ENCODE measurements at regions not wholly inside any gene's neighbourhood (a gene's known extent, or its start where the extent isn't known, plus 50 kb on each side); places are given as distances from the start of the nearest gene placed in this dataset.
A peak's percentile ranks its signal among the peaks of the same experiment; 100 is the strongest.

DNA sequence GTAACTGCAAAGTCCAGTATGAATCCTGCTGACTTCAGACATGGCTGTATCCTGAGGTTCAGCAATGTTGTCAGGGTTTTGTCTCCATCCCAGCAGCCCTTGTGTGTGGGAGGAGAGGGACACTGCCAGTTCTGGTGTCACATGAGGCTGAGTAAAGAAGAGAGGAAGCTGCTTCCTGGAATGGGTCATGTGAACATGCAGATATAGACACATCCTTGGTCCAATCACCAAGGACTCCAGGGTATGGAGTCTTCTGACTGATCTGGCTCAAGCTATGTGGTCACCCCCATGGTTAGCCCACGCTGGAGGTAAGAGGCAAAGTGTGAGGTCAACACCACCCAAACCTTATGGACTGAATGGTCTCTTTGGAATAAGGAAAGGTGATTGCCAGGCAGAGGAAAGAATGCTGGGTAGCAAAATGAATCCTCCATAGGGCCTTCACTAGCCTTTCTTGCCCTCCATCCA lies 134.4 kb upstream of the SLC1A4 start:
- no peak for DNase-seq (ENCODE audit: low read depth)

DNA sequence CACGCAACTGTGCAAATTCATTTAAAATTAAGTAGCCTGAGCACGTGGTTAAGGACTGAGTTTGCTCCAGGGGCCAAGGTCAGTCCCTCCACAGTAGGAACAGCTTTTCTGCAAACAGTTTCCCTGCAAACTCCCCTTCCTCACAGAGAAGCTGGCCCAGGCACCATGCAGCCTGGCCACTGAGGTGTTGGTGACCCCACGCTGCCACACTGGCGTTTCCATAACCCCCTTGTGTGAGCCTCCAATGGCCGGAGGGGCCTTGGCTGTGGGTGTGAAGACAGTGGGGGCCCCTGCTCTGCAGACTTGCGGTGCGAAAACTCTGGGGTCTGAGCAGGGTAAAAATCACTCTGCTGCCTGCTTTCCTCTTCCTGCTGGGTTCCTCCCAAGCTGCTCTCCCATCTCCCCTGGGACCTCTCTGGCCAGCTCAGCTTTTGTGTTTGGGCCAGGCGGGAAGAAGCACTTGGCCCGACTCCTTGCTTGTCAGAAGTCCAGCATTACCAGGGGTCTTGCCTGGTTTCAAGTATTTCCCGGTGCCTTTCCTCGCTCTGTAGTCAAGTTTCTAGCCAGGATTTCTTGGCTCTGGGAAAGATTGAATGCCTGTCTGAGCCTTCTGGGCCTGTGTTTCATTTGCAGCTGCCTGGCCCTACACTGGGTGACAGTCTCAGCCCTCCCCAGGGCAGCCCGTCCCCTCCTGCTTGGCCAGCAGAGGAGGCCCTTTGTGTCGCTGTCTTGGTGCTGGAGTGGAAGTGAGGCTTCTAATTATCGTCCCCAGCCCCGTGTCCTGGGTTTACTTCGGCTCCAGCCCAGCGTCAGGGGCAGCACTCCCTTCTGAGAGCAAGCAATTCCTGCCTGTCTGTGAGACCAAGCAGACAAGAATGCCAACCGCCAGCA lies 131.4 kb upstream of the SLC1A4 start:
- DNase-seq (ENCODE audit: low read depth) = peak; percentile 77

DNA sequence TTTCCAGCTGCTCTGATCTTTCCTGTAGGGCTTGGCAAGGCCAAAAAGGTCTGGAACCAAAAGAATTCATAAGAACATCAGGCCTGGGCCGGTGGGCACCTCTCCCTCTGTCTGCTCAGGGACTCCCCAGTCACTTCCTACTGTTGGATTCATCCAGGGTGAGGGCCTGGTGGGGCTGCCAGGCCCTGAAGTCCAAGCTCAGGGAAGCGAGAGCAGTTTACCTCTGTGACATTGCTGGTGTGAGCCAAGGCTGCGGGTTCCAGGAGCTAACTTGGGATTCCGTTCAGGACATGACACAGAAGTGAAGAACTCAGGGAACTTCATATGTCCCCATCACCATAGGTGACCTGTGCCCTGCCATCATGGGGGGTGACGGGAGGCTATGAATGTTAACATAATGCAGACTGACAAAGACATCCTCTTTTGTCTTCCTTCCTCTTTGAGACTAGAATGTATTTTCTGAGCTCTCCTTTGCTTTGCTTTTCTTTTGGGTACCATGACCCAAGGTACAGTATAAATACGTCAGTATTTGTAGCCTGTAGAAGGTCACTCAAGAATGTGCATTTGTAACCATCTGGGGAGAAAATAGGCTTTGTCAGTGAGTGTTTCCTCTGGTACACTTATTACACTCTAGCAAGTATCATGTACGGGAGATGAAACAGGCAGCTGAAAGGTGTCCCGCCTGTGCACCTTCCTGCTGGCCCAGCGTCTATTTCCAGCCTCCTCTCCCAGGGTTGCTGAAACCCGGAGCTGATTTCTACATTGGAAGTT lies 130.5 kb upstream of the SLC1A4 start:
- DNase-seq (ENCODE audit: low read depth) = no peak

DNA sequence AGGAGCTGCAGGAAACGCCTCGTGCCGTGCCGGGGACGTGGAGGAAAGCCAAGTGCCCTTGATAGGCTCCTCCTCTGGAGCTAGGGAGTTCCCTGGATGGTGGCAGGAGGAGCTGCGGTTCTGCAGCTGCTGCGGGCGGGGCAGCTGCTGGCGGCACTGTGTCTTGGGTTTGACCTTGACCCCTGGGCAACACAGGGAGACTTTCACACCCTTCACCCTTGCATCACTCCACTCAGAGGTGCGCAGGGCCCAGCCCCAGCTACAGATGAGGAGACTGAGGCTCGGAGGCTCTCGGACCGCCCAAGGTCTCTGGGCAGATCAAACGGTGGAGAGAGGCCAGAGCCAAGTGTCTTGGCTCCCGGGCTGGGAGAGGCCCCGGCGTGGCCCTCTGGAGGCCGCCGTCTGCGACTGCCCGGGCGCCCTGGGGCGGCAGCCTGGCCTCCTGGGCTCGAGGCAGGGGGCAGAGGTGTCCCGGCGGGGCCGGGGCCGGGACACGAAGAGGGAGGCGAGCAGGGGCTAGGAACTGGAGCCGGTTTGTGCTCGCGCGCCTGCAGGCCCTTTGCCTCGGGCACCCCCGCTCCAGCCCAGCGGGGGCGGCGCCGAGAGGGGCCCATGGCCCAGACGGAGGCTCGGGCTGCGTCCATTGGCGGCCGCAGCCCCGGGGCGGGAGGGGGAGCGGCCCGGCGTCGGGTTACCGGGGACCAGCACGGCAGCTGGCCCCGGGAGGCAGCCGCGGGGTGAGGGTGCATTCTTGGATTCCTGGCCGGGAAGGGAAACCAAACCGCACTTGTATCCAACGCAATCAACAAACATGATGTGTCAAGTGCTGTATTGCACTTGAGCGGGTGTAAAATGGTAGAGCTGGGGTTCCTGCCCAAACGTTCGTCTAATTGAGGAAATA lies 129.6 kb upstream of the SLC1A4 start:
- peak; percentile 94 for DNase-seq (ENCODE audit: low read depth)

DNA sequence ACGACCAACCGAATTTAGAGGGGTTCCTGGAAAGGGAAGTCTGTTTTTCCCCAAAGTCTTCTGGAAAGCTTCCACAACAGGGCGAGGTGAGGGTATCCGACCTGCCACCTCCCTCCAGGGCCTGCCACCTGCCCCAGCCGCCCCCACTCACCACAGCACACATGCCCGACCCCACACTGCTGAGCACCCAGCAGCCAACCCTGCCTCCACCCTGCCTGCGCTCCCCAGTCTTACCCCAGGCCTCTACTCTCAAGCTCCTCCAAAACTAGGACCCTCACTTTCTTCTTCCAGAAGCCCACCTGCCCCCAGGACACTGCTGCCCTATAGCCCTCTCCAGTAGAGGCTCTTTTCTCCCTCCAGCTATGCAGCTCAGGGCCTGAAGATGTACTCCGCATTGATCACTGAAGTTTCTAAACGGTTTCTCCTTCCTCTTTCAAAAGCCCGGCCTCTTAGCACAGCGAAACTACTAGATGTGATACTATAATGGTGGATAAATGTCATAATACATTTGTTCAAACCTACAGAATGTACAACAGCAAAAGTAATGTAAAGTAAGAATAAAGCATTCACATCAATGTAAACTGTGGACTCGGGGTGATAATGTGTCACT lies 128.8 kb upstream of the SLC1A4 start:
- no peak for DNase-seq (ENCODE audit: low read depth)

DNA sequence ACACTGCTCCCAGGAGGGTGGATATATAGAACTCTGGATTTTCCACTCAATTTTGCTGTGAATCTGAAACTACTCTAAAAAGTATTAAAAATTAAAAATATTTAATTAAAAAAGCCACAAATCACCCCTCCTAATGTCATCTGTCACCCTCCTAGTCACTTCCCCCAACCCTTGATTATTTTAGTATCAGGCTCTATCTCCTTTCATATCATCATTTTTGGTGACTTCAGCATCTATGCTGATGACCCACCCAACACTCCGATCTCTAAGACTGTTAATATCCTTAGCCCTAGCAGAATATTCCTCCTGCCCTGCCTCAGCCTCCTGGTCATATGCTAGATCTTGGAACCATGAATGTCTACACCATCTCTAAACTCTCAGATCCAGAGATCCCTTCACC lies 128.3 kb upstream of the SLC1A4 start:
- no peak for DNase-seq (ENCODE audit: low read depth)

DNA sequence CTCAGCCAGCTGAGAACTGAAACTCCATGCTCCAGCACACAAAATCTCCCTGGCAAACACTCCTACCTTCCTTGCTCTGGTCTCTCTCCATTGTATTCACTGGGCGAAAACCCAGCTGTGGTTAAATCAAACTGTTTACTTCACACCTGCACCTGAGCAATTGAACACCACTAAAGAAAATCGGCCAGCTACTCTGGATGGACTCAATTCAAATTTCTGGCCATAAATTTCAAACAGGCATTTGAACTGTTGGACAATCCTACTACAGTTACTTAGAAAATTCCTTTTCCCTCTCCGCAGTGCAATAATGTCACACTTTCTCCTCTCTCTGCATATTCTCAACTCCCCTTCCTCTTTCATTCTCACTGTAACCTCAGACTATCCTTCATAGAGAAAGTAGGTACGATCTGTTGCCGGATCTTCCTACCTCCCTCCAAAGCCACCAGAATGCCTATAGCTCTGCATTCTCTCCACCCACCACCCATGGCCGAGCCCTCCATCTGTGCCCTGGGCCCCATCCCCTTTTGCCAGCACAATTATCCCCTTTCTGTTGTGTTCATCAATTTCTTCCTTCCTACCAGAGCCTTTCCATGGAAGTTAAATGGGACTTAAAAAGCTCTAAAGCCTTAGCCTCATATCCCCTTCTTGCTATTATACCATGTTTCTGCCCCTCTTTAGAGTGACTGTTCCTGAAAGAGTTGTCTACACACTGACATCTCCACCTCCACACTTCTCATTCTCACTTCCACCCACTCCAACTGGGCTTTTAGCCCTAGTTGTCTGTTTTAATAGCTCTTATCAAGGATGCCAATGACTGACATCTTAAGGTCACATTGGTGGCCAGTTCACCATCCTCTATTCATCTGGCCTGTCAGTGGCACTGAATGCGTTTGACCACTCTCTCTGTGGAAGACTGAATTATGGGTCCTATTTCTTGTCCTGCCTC lies 127.5 kb upstream of the SLC1A4 start:
- no peak for DNase-seq (ENCODE audit: low read depth)

DNA sequence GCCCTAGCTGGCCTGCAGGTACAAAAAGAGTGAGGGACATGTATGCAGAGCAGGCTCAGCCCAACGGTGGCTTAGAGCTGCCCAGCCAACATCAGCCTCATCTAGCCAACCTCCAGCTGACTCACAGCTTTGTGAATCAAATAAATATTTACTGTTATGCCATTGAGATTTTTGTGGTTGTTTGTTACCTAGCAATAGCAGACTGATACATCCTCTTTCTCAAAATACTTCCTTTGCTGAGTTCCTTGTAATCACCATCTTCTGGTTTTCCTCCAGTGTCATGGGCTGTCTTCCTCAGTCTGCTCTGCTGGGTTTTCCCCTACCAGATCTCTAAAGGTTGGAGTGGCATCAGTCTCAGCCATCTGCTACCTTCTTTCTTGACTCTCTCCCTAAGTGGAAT lies 126.6 kb upstream of the SLC1A4 start:
- DNase-seq (ENCODE audit: low read depth) = no peak

DNA sequence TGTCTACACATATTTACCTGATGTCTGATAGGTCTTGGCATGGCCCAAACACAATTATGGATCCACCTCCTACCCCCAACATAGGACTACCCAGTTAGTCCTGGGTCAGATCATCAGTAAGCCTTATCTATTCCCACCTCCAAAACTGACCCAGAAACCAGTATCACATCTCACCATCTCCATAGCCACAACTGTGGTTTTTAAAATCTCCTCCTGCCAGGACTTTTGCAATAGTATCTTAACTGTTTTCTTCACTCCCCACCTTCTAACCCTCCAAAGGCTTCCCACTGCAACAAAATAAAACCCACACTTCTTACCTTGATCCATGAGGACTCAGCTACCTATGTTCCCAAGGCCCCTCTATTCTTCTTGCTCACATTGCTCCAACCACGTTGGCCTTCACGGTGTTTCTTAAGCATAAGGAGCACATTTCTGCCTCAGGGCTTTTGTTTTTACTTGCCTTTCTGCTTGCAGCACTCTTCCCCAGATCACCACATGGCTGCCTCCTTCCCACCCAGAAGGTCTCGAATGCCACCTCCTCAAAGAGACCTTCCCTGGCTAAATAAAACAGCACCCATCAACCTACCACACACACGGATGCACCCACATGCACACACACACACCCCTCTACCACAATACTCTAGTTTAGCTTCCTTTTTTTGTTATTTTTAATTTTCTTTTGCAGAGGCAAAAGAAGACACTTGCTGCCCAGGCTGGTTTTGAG lies 125.9 kb upstream of the SLC1A4 start:
- no peak for DNase-seq (ENCODE audit: low read depth)

DNA sequence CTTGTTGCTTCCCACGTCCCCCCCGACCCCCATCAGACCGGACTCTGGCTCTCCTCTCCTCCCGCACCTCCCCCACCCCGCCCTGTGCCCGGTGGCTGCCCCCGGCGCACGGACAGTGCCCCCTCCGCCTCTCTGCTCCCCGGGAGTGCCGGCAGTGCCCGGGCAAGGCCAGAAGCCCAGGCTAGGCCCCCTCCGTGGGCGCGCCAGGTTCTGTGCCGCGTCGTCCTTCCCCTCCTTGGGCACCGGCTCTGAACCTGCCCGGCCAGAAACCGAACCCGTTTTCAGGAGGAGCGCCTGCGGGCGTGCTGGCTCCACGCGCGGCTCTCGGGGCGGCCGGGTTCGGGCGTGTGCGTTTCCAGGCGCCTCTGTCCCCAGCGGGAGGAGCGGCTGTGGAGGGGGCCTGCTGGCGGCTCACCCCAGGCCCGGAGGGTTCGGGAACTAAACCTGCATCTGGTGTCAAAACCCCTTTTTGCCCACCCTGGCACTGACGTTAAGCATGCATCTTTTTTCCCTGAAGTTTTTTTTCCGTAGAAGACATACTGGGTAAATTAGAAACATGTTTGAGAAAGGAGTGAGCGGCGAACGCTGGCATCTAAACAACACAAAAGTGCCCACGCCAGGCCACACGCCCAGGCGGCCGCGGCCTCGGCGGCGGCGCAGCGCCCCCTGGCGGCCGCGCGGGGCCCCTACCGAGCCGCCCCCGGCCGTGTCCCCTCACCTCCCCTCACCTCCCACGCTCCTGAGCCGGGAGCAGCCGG lies 123.9 kb upstream of the SLC1A4 start:
- DNase-seq (ENCODE audit: low read depth) = no peak

DNA sequence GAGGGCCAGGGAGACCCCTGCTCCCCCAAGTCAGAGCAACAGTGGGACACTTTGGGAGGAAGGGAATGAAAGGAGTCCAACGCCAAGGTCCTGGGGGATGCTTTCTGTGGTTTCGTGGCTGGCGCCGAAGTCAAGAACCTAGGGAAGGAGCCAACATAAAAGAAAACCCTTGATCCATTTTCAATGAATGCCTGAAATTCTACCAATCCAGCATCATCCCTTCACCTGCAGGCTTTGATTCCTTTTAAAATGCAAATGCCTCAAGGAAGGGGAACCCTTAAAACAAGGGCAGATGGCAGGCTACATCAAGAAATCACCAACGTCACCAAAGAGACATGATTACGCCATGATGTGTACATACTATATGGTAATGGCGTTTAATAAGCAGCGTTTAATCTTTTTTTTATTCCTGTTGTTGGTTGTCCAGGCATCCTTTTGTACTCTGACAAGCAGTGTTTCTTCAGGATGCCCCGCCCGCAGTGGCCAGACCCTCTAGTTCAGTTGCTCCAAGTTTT lies 123.3 kb upstream of the SLC1A4 start:
- DNase-seq (ENCODE audit: low read depth) = no peak

DNA sequence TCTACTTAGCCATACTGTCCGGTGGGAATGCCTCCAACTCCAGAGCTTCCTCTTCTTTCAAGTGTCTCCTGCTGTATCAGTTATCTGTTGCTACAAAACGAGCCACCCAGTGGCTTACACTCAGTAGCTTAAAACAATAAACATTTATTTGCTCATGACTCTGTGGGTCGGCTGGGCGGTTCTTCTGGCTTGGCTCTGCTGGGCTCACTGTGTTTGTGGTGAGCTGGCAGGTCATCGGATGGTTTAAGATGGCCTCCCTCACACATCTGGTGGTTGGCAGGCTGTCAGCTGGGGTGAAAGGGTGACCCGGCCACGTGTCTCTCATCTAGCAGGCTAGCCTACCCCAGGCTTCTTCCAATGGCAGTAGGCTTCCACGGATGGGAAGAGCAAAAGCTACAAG lies 122.4 kb upstream of the SLC1A4 start:
- DNase-seq (ENCODE audit: low read depth) = peak; percentile 93

DNA sequence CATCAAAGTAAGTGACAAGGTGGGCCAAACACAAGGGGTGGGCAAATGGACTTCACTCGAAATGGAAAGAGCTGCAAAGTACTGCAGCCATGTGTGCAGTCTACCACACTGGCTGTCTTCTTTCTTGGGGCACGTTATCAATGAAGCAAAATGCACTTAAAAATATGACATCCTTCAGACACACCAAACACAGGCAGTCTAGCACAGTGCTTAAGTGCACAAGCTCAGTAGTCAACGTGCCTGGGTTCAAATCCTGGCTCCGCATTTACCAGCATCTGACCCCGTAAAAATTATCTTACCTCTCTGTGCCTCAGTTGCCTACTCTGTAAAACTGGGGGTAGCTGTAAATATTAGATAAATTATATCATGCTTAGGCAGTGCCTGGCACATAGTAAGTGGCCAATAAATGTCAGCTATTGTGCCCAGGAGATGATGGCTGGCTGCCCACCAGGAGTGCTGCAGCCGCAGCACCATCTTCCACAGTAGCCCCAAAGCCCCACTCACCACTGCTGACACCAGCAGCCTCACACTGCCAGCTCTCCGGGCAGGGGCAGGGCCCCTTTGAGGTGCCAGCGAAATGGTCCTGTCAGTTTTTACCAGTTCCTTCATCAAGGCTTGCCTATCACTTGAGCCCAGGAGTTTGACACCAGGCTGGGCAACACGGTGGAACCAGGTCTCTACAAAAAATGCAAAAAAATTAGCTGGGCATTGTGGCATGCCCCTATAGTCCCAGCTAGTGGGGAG lies 121.8 kb upstream of the SLC1A4 start:
- DNase-seq (ENCODE audit: low read depth) = no peak

DNA sequence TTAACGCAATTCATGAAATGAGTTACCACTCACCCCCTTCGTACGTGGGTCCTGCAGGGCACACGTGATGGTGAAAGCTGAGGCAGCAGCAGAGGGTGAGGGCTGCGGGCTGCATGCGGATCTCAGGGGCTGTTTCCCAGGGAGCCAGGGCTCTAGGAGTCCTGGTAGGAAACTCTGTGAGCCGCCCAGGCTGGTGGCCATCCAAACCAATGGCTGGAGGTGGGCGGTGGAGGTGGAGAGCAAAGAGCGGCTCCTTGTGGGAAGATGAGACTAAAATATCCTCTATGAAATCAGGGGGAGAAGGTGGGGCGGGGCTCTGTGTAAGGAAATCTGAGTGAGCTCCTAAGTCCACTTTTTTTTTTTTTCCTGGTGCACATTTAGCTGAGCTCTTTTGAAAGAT lies 120.1 kb upstream of the SLC1A4 start:
- no peak for DNase-seq (ENCODE audit: low read depth)

DNA sequence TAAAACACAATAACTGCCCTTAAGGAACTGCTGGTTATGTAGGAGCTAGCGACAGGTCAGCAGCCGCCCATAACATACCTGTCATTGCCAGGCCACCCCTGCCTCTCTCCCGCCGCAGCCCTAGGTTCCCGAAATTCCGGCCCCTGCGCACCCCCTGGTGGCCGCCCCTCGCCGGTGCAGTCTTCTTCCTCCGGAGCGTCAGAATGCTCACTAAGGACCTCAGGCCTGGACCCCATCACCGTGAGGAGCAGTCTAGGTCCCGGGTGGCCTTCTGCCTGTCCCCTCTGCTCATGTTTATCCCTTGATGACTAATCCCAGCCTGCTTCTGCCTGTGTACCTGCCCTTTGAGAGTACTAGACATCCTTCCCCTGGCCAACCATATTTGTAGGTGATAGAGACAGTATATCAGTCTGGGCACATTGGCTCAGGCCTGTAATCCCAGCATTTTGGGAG lies 115.7 kb upstream of the SLC1A4 start:
- DNase-seq (ENCODE audit: low read depth) = no peak

DNA sequence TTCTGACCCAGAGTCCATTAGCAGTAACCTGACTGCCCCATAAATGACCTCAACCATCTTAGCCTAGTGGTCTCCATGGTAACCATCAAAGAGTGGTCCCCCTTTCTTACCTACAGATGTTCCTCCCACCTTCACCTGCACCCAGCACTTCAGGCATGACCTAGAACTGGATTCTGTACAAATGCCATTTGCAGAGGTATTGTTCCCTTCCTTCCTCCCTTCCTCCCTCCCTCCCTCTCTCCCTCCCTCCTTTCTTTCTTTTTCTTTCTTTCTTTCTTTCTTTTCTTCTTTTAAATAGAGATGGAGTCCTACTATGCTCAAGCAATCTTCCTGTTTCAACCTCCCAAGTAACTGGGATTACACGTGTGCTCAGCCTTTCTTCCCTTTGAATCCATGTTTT lies 114.6 kb upstream of the SLC1A4 start:
- DNase-seq (ENCODE audit: low read depth) = no peak

DNA sequence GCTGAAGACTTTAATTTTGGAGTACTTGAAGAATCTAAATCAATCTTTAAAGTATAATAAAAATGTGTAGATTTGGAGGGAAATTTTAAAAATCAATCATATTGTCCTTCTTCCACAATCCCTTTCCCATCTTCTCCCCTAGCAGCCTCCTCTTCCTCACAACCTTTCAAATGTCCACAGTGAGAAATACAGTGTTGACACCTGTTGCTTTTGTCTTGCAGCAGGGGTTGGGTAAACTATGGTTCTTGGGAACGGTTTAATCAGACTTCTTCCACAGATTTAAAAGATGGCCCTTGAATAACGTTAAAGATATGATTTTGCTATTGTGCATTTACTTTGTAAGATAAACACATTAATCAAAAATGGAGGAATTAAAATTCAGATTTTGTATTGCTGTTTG lies 113.8 kb upstream of the SLC1A4 start:
- DNase-seq (ENCODE audit: low read depth) = no peak

DNA sequence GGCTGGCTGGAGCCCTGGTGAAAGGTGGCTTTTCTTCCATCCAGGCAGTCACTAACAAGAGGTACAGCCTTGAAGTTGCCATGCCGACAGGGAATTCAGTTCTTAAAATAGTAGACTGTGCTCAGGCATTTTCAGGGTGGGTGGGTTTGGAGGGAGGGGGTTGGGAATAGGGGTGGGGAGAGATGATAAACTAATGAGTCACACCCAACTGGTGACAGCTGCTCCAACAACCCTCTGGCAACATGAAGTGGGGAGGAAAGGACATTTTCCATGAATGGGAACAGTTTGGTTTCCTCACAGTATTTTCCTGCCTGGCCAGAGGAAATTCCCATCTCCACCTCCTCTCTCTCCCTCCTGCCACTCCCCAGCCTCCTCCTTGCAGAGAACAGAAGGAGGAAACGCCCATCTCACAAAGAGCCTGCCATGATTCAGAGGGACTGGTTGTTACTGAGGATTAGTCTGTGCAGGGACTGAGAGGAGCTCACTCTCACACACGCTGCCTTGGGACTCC lies 113.0 kb upstream of the SLC1A4 start:
- DNase-seq (ENCODE audit: low read depth) = peak; percentile 52

All from GM04504 (cell line).